Adipocyte (in vitro differentiated cells): ENCODE measurements at regions not wholly inside any gene's neighbourhood (a gene's known extent, or its start where the extent isn't known, plus 50 kb on each side); places are given as distances from the start of the nearest gene placed in this dataset.

Experiments used
- DNase-seq: peaks from one replicate; pipeline ENCODE4 v3.0.0-alpha.2; 2015; ENCODE audit warnings: low read depth
- H3K27me3 ChIP-seq: replicated peaks from 2 replicates; pipeline ENCODE4 v1.7.0; 2013; ENCODE audit warnings: mild to moderate bottlenecking, low read length, moderate library complexity; ENCODE audit not compliant: control insufficient read depth, insufficient read depth
- H3K36me3 ChIP-seq: 2 replicates; pipeline ENCODE4 v1.7.0; 2013; ENCODE audit warnings: low read length, mild to moderate bottlenecking, moderate library complexity; ENCODE audit not compliant: control insufficient read depth, insufficient read depth, severe bottlenecking
- H3K4me1 ChIP-seq: 2 replicates; pipeline ENCODE4 v1.7.0; 2013; ENCODE audit warnings: mild to moderate bottlenecking, low read length, moderate library complexity; ENCODE audit not compliant: control insufficient read depth, insufficient read depth
- H3K4me3 ChIP-seq: 2 replicates; pipeline ENCODE4 v1.7.0; 2013; ENCODE audit warnings: mild to moderate bottlenecking, low read length, moderate library complexity
- H3K9ac ChIP-seq: 2 replicates; pipeline ENCODE4 v1.7.0; 2013; ENCODE audit warnings: mild to moderate bottlenecking, low read length, moderate library complexity
- H3K9me3 ChIP-seq: 2 replicates; pipeline ENCODE4 v1.7.0; 2013; ENCODE audit warnings: mild to moderate bottlenecking, low read length, moderate library complexity; ENCODE audit not compliant: control insufficient read depth

DNA sequence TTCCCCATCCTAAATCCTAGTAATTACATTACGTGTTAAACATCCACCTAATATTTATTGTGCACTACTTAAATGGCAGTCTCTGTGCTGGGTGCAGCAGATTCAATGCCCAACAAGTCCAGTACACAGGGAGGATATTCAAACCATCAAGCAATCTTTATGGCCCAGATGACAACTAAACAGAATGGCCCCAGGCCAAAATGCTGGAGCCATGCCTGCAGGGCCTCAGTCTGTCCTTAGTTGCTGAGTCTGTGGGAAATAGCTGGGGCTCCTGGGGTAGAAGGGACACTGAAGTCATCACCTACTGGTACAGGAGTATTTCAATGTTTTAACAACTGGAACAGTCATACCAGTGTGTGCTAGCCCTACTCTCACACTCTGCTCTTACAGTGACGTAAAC is 153.5 kb downstream of the ZNF608 start:
- H3K4me1 ChIP-seq = peaks cover 14% of the 10 kb centered on the region
- no peak for DNase-seq
- H3K27me3 ChIP-seq = no peaks in the 10 kb centered on the region
- H3K9ac ChIP-seq = no peak overlapping the region
- H3K36me3 ChIP-seq = no peaks in the 10 kb centered on the region
- H3K4me3 ChIP-seq = no peak overlapping the region
- H3K9me3 ChIP-seq = no peaks in the 10 kb centered on the region

DNA sequence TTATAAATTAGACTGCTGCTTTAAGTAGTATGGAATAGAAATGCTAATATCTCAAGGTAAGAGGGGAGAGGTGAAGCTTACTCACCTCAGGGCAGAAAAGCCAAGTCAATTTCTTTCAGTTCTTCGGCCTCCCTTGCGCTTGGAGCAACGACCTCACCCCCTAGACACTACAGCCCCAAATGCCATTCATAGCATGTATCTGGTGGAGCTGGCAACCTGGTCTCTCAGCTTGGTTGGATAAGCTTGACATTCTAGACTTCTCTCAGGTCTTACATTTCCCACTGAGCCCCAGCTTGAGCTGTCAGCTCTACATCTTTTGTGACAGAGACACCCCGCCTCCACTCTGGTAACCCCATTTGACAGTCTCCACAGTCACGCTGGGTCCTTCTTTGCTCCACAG is 154.9 kb downstream of the ZNF608 start:
- no peaks in the 10 kb centered on the region for H3K36me3 ChIP-seq
- H3K4me3 ChIP-seq = no peak overlapping the region
- no peak for DNase-seq
- no peaks in the 10 kb centered on the region for H3K27me3 ChIP-seq
- no peak overlapping the region for H3K9ac ChIP-seq
- H3K4me1 ChIP-seq = peaks cover 14% of the 10 kb centered on the region
- H3K9me3 ChIP-seq = no peaks in the 10 kb centered on the region

DNA sequence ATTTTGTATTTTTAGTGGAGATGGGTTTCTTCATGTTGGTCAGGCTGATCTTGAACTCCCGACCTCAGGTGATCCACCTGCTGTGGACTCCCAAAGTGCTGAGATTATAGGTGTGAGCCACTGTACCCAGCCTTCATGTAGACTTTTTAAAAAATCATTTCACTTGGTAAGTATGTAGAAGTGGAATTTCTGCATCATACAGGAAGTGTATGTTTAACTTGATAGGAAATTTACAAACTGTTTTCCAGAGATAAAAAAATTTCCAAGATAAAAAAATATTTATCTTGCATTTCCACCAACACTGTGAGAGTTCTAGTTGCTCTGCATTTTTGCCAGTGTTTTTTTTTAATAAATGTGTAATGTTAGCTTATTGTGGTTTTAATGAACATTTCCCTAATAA is 155.8 kb downstream of the ZNF608 start:
- peaks cover under 1% of the 10 kb centered on the region for H3K9me3 ChIP-seq
- H3K27me3 ChIP-seq = no peaks in the 10 kb centered on the region
- H3K4me3 ChIP-seq = no peak overlapping the region
- no peak overlapping the region for H3K9ac ChIP-seq
- peaks cover 14% of the 10 kb centered on the region for H3K4me1 ChIP-seq
- no peak for DNase-seq
- H3K36me3 ChIP-seq = no peaks in the 10 kb centered on the region

DNA sequence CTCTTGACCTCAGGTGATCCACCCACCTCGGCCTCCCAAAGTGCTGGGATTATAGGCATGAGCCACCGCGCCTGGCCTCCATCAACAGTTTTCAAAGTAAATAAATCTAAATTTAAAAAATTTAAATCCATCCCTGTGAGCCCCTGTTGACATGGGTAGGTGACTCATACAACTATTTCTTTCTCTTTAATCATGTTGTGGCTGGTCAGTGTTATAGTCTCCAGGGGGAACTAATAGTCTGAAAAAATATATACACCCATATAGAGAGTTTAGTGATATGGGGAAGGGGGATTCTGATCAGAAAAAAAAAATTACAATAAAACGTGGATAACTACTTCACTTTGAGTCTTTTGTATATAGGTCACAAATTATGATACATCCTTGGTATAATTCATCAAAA is 159.2 kb downstream of the ZNF608 start:
- H3K4me3 ChIP-seq = no peak overlapping the region
- H3K36me3 ChIP-seq = no peaks in the 10 kb centered on the region
- no peak overlapping the region for H3K9ac ChIP-seq
- no peaks in the 10 kb centered on the region for H3K27me3 ChIP-seq
- no peak for DNase-seq
- H3K4me1 ChIP-seq = peaks cover 9% of the 10 kb centered on the region
- H3K9me3 ChIP-seq = peaks cover 3% of the 10 kb centered on the region

DNA sequence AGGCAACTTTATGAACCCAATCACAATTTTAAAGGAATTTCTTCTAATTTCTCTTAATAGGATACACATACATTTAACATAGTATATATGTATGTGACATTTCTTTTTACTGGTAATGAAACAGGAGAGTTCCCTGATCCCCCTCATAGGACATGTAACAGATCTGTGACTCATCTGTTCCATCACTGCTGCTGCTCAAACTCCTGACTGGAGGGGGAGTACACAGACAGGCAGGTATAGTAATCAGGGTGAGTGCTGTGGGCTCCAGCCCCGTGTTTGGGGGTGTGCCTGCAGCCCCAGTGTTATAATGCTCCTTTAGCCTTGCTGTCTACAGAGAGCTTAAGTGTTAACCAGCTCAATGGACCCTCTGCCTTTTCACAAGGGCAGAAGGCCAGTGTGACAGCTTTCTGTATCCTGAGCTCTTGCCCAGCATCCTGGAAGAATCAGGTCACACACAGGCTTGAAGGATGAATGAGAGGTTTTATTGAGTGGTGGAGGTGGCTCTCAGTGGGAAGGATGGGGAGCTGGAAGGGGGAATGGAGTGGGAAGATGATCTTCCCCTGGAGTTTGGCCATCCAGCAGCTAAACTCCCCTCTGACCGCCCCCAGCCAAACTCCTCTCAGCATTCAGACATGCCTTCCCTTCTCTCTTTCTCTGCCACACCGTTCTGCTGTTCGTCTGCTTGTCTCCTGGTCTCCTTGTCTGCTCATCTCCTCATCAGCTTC is 161.3 kb downstream of the ZNF608 start:
- no peaks in the 10 kb centered on the region for H3K36me3 ChIP-seq
- no peaks in the 10 kb centered on the region for H3K27me3 ChIP-seq
- H3K9me3 ChIP-seq = peaks cover 3% of the 10 kb centered on the region
- no peaks in the 10 kb centered on the region for H3K4me1 ChIP-seq
- no peak overlapping the region for H3K4me3 ChIP-seq
- DNase-seq = no peak
- no peak overlapping the region for H3K9ac ChIP-seq

DNA sequence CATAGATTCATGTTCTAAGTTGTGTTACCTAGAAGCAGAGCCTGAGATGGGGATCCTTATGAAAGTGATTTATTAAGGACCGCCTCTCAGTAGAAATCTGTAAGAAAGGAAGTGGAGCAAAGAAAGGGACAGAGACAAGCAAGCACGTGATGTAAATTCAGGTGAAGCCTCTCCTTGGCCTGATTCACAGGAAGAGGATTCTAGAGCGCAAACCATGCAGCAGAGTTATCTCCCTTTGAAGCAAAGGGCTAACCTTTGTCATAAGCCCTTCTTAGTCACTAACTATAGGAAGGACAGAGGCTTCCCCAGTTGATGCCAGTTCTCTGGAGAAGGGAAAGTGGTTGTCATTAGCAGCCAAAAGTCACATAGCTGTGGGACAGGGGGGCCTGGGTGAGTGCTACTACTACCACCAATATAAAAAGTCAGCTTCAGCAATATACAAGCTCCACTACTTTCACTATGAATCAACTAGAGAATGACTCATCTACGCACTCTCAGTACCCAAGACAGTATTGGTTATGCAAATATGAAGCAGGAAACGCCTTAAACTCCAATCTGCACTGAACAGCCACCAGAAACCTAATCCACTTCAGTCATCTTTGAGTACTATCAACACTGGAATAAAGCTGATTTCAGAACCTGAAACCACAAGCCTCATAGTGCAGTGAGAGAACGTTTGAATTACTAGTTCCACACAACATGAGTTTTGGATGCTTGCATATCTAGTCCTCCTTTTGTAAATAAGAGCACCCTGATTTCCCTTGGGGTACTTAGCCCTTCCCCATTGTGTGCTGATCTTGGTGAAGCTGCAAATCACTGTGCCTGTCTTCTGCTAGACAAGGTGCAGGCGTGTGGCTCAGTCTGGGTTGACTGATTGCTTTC is 162.7 kb downstream of the ZNF608 start:
- Histone ChIP-seq H3K9ac (no peak overlapping the region), H3K9me3 (peaks cover 3% of the 10 kb centered on the region), H3K4me3 (no peak overlapping the region), H3K36me3 (no peaks in the 10 kb centered on the region), H3K4me1 (no peaks in the 10 kb centered on the region), H3K27me3 (no peaks in the 10 kb centered on the region)
- DNase-seq = peak; percentile 80

DNA sequence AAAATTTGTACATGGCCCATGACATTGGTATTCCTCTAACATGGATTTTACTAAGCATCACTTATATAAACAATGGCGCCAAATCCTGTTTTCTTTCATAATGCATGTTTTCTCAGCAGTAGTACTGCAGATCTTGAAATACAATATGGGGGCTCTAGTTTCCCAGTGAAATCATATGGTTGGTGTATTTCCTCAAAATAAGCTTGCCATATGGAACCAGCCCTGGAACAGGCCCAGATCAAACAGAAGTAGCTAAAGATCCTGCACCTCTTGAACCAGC is 163.9 kb downstream of the ZNF608 start:
- Histone ChIP-seq H3K9ac (no peak overlapping the region), H3K4me3 (no peak overlapping the region), H3K27me3 (no peaks in the 10 kb centered on the region), H3K36me3 (no peaks in the 10 kb centered on the region), H3K4me1 (no peaks in the 10 kb centered on the region), H3K9me3 (peaks cover 3% of the 10 kb centered on the region)
- DNase-seq = no peak

DNA sequence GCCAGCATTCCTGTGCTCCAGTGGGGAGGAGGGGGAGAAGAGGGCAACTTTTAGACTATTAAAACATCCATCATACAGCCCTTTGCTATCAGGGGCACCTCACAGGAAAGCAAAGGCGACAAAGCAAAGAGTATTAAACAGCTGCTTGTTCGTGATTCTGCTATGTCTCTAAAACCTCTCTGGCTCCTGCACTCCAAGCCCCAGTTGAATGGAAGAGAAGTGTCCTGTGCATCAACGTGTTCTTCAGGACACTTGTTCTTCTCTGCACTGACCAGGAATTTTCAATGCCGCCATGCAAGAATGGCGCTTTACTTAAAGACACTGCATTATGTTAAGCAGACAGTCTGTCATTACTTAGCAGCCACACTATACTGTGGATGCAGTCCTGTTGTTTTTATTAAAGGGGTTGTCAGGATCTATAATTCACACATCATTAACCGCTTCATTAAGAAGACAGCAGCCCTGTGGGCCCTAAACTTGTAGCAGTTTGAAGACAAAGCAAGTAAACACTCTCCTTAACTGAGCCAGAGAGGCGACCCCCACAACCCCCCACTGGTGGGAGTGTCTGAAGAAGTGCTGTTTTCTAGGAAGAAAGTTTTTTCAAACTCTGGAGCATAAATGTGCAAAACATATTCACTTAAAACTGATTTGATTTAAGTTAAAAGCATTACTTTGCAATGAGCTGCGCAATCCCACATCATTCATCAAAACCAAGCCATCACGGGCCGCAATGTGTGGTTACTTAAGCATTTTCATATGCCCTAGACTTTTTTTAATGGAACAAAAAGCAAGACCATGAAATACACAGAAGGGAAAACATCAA is 164.5 kb downstream of the ZNF608 start:
- peaks cover 2% of the 10 kb centered on the region for H3K27me3 ChIP-seq
- no peak overlapping the region for H3K9ac ChIP-seq
- H3K4me1 ChIP-seq = no peaks in the 10 kb centered on the region
- H3K36me3 ChIP-seq = no peaks in the 10 kb centered on the region
- DNase-seq = no peak
- peaks cover 3% of the 10 kb centered on the region for H3K9me3 ChIP-seq
- H3K4me3 ChIP-seq = no peak overlapping the region

DNA sequence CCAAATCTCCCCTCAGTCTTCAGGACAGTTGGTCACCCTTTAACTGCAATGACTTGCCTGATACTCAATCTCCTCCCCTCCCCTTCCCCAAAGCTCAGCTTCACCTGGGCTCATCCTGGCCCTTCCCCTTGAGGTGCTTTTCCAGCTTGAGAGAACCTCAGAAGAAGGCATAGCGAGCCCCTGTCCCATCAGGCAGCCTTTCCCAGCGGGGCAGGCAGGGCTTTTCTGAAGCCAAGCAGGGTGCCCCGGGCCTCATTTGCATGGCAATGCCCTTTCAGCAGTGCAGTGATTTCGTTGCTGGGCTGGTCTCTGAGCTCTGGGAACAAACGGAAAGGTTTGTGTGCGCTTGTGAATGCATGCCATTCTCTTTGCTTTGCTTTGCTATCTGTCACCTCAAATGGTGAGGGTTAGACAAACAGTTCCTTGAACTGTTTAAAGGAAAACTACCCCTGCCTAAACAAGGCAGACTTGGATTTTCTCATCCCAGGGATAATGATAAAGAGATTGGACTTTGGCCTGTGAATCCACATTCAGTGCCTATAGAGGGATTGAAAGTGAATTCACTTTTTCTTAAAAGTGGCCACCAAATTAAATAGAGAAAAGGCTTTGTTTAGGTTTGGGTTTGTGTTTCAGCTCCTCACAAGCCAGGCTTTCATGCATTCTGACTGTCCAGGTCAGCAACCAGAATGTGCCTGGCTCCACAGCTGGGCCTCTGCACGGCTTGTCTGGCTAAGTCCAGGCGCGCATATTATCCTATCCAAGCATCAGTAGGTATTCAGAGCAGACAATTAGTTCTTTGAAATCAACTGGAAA is 165.3 kb downstream of the ZNF608 start:
- Histone ChIP-seq H3K4me3 (no peak overlapping the region), H3K36me3 (no peaks in the 10 kb centered on the region), H3K4me1 (no peaks in the 10 kb centered on the region), H3K27me3 (peaks cover 5% of the 10 kb centered on the region), H3K9ac (no peak overlapping the region), H3K9me3 (peaks cover 3% of the 10 kb centered on the region)
- no peak for DNase-seq

DNA sequence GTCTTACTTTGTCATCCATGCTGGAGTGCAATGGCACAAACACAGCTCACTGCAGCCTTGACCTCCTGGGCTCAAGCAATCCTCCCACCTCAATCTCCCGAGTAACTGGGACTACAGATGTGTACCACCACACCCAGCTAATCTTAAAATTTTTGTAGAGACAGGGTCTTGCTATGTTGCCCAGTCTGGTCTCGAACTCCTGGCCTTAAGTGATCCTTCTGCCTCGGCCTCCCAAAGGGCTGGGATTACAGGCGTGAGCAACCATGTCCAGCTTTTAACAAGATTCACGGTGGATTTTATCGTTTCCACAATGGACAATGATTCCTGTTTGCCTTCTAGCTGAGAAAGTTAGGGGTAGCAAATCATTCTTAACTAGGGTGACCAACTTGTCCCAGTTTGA is 165.9 kb downstream of the ZNF608 start:
- Histone ChIP-seq H3K36me3 (no peaks in the 10 kb centered on the region), H3K9me3 (peaks cover under 1% of the 10 kb centered on the region), H3K4me3 (no peak overlapping the region), H3K27me3 (peaks cover 5% of the 10 kb centered on the region), H3K9ac (no peak overlapping the region), H3K4me1 (no peaks in the 10 kb centered on the region)
- DNase-seq = no peak
